H1 (cell line): ENCODE measurements at regions not wholly inside any gene's neighbourhood (a gene's known extent, or its start where the extent isn't known, plus 50 kb on each side); places are given as distances from the start of the nearest gene placed in this dataset.

Experiments
- CTCF ChIA-PET: fragments of 300-600 bp; sonication (Branson Sonifier 250); formaldehyde crosslinking; loops from one replicate; lab custom pipeline; 2021; ENCODE audit not compliant: partially characterized antibody; lab: Charles Lee
- POLR2A ChIA-PET: fragments of 300-600 bp; sonication (Branson Sonifier 250); formaldehyde crosslinking; loops from one replicate; lab custom pipeline; 2021; ENCODE audit warnings: inconsistent platforms; ENCODE audit not compliant: partially characterized antibody; lab: Charles Lee
- DNase-seq, 2 experiments: peaks; one replicate each; pipeline versions ENCODE4 v3.0.0 to v3.0.0-alpha.2; 2010 to 2022; ENCODE audit warnings: low spot score in 2 of 2, low read depth in 1 of 2, mixed read lengths in 1 of 2
- FAIRE-seq: peaks from 2 replicates; lab custom pipeline; 2011; peaks lifted over from hg19 to GRCh38; lab: Jason Lieb, UNC
- H2AFZ ChIP-seq: 2 replicates; pipeline ENCODE4 v1.8.1; 2012; ENCODE audit warnings: low read length, inconsistent platforms
- H2AK5ac ChIP-seq: 2 replicates; pipeline ENCODE4 v1.6.1; 2013; ENCODE audit warnings: low read depth, low read length
- H2BK120ac ChIP-seq: replicated peaks from 2 replicates; pipeline ENCODE3; 2013; ENCODE audit warnings: low read depth, low read length, inconsistent platforms
- H2BK12ac ChIP-seq: 2 replicates; pipeline ENCODE4 v1.6.1; 2013; ENCODE audit warnings: low read depth, low read length
- H2BK15ac ChIP-seq: 2 replicates; pipeline ENCODE4 v1.6.1; 2013; ENCODE audit warnings: low read length
- H2BK20ac ChIP-seq: 2 replicates; pipeline ENCODE4 v1.6.1; 2013; ENCODE audit warnings: low read length
- H2BK5ac ChIP-seq: 2 replicates; pipeline ENCODE4 v1.6.1; 2013; ENCODE audit warnings: low read depth, low read length
- H3K14ac ChIP-seq: 2 replicates; pipeline ENCODE4 v1.6.1; 2013; ENCODE audit warnings: inconsistent platforms; ENCODE audit not compliant: insufficient read length
- H3K18ac ChIP-seq: 2 replicates; pipeline ENCODE4 v1.6.1; 2013; ENCODE audit warnings: low read length; ENCODE audit errors: extremely low read depth
- H3K23ac ChIP-seq: 2 replicates; pipeline ENCODE4 v1.6.1; 2013; ENCODE audit warnings: inconsistent platforms; ENCODE audit not compliant: insufficient read length
- H3K23me2 ChIP-seq: 2 replicates; pipeline ENCODE4 v1.6.1; 2013; ENCODE audit warnings: low read depth, low read length
- H3K27ac ChIP-seq: 2 replicates; pipeline ENCODE4 v1.6.1; 2011; ENCODE audit warnings: low read depth, low read length, inconsistent platforms
- H3K27me3 ChIP-seq, 4 experiments: replicated peaks in 1 of 4; 1 replicate in 1 of 4; 2 replicates in 3 of 4; pipeline versions ENCODE4 v1.6.1 to v1.8.1; 2011 to 2013; ENCODE audit warnings: low read length in 3 of 4, mild to moderate bottlenecking in 3 of 4, inconsistent platforms in 2 of 4, mixed read lengths in 2 of 4, moderate library complexity in 1 of 4; ENCODE audit not compliant: control insufficient read depth in 3 of 4, insufficient read depth in 3 of 4; ENCODE audit errors: extremely low read depth in 1 of 4
- H3K36me3 ChIP-seq, 4 experiments: 2 replicates each; pipeline versions ENCODE4 v1.6.1 to v1.8.1; 2011 to 2013; ENCODE audit warnings: mild to moderate bottlenecking in 4 of 4, low read length in 3 of 4, moderate library complexity in 2 of 4, control low read depth in 1 of 4, inconsistent platforms in 1 of 4; ENCODE audit not compliant: insufficient read depth in 4 of 4, control insufficient read depth in 2 of 4
- H3K4ac ChIP-seq: replicated peaks from 2 replicates; pipeline ENCODE3; 2013; ENCODE audit warnings: low read length, low read depth, mixed read lengths, inconsistent platforms; ENCODE audit not compliant: insufficient read length
- H3K4me1 ChIP-seq, 4 experiments: replicated peaks in 1 of 4; 1 replicate in 1 of 4; 2 replicates in 3 of 4; pipeline versions ENCODE4 v1.6.1 to v1.8.1; 2011 to 2013; ENCODE audit warnings: low read length in 3 of 4, inconsistent platforms in 2 of 4, mixed read lengths in 1 of 4; ENCODE audit not compliant: insufficient read depth in 4 of 4, control insufficient read depth in 3 of 4
- H3K4me2 ChIP-seq, 2 experiments: 2 replicates each; pipeline versions ENCODE4 v1.6.1 to v1.8.1; 2011 to 2013; ENCODE audit warnings: low read depth in 2 of 2, low read length in 2 of 2, control low read depth in 1 of 2, inconsistent platforms in 1 of 2, mild to moderate bottlenecking in 1 of 2; ENCODE audit not compliant: insufficient read depth in 1 of 2
- H3K4me3 ChIP-seq, 4 experiments: fragments of 200-600, 300-600 bp in 1 of 4; sonication (generic), shearing (Covaris generic), sonication (Bioruptor Twin) in 1 of 4; 2 replicates each; pipeline versions ENCODE4 v1.5.1 to v1.8.1; 2011 to 2016; ENCODE audit warnings: low read length in 4 of 4, low read depth in 3 of 4, control low read depth in 2 of 4, inconsistent platforms in 2 of 4, mild to moderate bottlenecking in 2 of 4, mixed read lengths in 1 of 4, moderate library complexity in 1 of 4; ENCODE audit not compliant: insufficient read depth in 2 of 4; ENCODE audit errors: extremely low read depth in 1 of 4
- H3K56ac ChIP-seq: replicated peaks from 2 replicates; pipeline ENCODE3; 2013; ENCODE audit warnings: low read depth, mild to moderate bottlenecking, mixed read lengths, low read length, inconsistent platforms; ENCODE audit not compliant: insufficient read length
- H3K79me1 ChIP-seq: 2 replicates; pipeline ENCODE4 v1.6.1; 2013; ENCODE audit warnings: low read depth, low read length, control low read depth
- H3K79me2 ChIP-seq, 2 experiments: 2 replicates each; pipeline versions ENCODE4 v1.6.1 to v1.8.1; 2012 to 2013; ENCODE audit warnings: low read length in 2 of 2, mild to moderate bottlenecking in 2 of 2, inconsistent platforms in 1 of 2; ENCODE audit not compliant: insufficient read depth in 2 of 2, control insufficient read depth in 1 of 2
- H3K9ac ChIP-seq, 4 experiments: replicated peaks in 1 of 4; 1 replicate in 1 of 4; 2 replicates in 3 of 4; pipeline versions ENCODE4 v1.6.1 to v1.8.1; 2011 to 2013; ENCODE audit warnings: low read depth in 3 of 4, low read length in 3 of 4, control low read depth in 2 of 4, mild to moderate bottlenecking in 2 of 4, moderate library complexity in 2 of 4, inconsistent platforms in 1 of 4; ENCODE audit errors: extremely low read depth in 1 of 4
- H3K9me3 ChIP-seq, 2 experiments: 2 replicates each; pipeline versions ENCODE4 v1.6.1 to v1.8.1; 2012 to 2013; ENCODE audit warnings: mild to moderate bottlenecking in 2 of 2, moderate library complexity in 2 of 2, control low read depth in 1 of 2, inconsistent platforms in 1 of 2, low read depth in 1 of 2, low read length in 1 of 2, mixed read lengths in 1 of 2; ENCODE audit not compliant: insufficient read depth in 2 of 2
- H4K20me1 ChIP-seq, 2 experiments: replicated peaks in 1 of 2; 2 replicates each; pipeline versions ENCODE3 to v1.8.1; 2011 to 2013; ENCODE audit warnings: inconsistent platforms in 2 of 2, low read length in 2 of 2, mild to moderate bottlenecking in 1 of 2; ENCODE audit not compliant: insufficient read depth in 2 of 2, control insufficient read depth in 1 of 2
- H4K5ac ChIP-seq: 2 replicates; pipeline ENCODE4 v1.6.1; 2013; ENCODE audit warnings: low read length, low read depth, mixed read lengths, inconsistent platforms; ENCODE audit not compliant: insufficient read length
- H4K8ac ChIP-seq: 2 replicates; pipeline ENCODE4 v1.8.0; 2013; ENCODE audit warnings: mild to moderate bottlenecking, moderate library complexity, low read length, inconsistent platforms; ENCODE audit not compliant: insufficient read depth; ENCODE audit errors: extremely low read depth
- H4K91ac ChIP-seq: replicated peaks from 2 replicates; pipeline ENCODE3; 2013; ENCODE audit warnings: low read length, mixed read lengths, inconsistent platforms; ENCODE audit not compliant: insufficient read length
- ASH2L ChIP-seq: fragments of 200-600, 300-600 bp; sonication (generic); IDR thresholded peaks from one replicate; pipeline ENCODE4 v1.7.1; 2017; ENCODE audit warnings: low read length
- BACH1 ChIP-seq: IDR thresholded peaks from 2 replicates; pipeline ENCODE4 v1.6.1; 2012; ENCODE audit warnings: low read length, improper control_type of control experiment
- EGR1 ChIP-seq: IDR thresholded peaks from 2 replicates; pipeline ENCODE4 v1.6.1; 2011; ENCODE audit warnings: low read depth, low read length, borderline replicate concordance
- EP300 ChIP-seq, 2 experiments: IDR thresholded peaks; 1 replicate in 1 of 2; 2 replicates in 1 of 2; pipeline ENCODE4 v1.6.1; 2011 to 2012; ENCODE audit warnings: low read depth in 2 of 2, low read length in 2 of 2, mild to moderate bottlenecking in 2 of 2, borderline replicate concordance in 1 of 2, inconsistent platforms in 1 of 2, moderate library complexity in 1 of 2
- FOSL1 ChIP-seq: IDR thresholded peaks from 2 replicates; pipeline ENCODE4 v1.6.1; 2011; ENCODE audit warnings: mild to moderate bottlenecking, low read depth, low read length, moderate library complexity; ENCODE audit not compliant: insufficient read depth
- GABPA ChIP-seq: IDR thresholded peaks from 2 replicates; pipeline ENCODE4 v1.6.1; 2011; ENCODE audit warnings: mild to moderate bottlenecking, low read length, moderate library complexity, borderline replicate concordance; ENCODE audit not compliant: insufficient read depth
- GTF2F1 ChIP-seq: IDR thresholded peaks from 2 replicates; pipeline ENCODE4 v1.6.1; 2012; ENCODE audit warnings: low read depth, low read length, improper control_type of control experiment, borderline replicate concordance
- NRF1 ChIP-seq: IDR thresholded peaks from 2 replicates; pipeline ENCODE4 v1.6.1; 2011; ENCODE audit warnings: mild to moderate bottlenecking, low read depth, low read length, improper control_type of control experiment
- POLR2A ChIP-seq, 2 experiments: IDR thresholded peaks; 1 replicate in 1 of 2; 2 replicates in 1 of 2; pipeline ENCODE4 v1.6.1; 2011; ENCODE audit warnings: low read depth in 2 of 2, low read length in 2 of 2, mild to moderate bottlenecking in 2 of 2; ENCODE audit errors: control extremely low read depth in 1 of 2
- POU5F1 ChIP-seq: IDR thresholded peaks from 2 replicates; pipeline ENCODE4 v1.6.1; 2011; ENCODE audit warnings: low read depth, mild to moderate bottlenecking, low read length, moderate library complexity
- RXRA ChIP-seq: IDR thresholded peaks from 2 replicates; pipeline ENCODE4 v1.6.1; 2011; ENCODE audit warnings: low read depth, mild to moderate bottlenecking, low read length, moderate library complexity; ENCODE audit not compliant: insufficient read depth
- TAF7 ChIP-seq: optimal IDR thresholded peaks from 2 replicates; pipeline ENCODE3; 2011; ENCODE audit warnings: low read depth, mild to moderate bottlenecking, inconsistent platforms, low read length, moderate library complexity, borderline replicate concordance
- WGBS, 2 experiments: shearing (Covaris generic) in 1 of 2; methylation state at CpG; one replicate each; pipeline versions ENCODE4 v1.1.6 to v1.1.7; 2013 to 2015; ENCODE audit warnings: low lambda C conversion rate in 2 of 2, mixed read lengths in 2 of 2, inconsistent platforms in 1 of 2, low coverage in 1 of 2, missing lambda C conversion rate in 1 of 2; ENCODE audit not compliant: insufficient replicate concordance in 2 of 2, insufficient coverage in 1 of 2, insufficient read length in 1 of 2; ENCODE audit errors: extremely low coverage in 1 of 2, missing lambda C conversion rate in 1 of 2; 5-methylcytosine and 5-hydroxymethylcytosine counted together
- TF ChIP-seq, protein P1 (sequence below): IDR thresholded peaks from 2 replicates; pipeline ENCODE4 v1.6.1; 2012; ENCODE audit warnings: inconsistent platforms
- TF ChIP-seq, protein P2 (sequence below): IDR thresholded peaks from 2 replicates; pipeline ENCODE4 v1.6.1; 2012; ENCODE audit warnings: inconsistent platforms

DNA sequence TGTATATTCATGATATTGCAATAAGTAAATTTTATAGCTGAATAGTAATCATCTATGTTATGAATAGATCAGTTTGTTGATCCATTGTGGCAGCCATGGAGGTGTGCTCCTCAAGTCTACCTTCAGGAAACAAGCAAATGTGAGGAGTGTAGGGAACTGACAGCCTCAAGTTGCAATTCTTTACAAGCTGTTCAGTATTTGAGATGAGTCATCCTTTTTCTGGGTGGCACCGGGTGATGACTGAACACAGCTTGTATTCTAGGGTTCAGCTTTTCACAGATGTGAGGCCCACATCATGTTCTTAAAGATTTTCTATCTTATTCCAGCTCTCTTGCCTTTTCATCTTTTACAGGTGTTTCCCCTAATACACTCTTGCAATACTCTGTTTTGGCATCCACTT lies 452.4 kb downstream of the KCNH5 start:
- no peak overlapping the region for H4K91ac ChIP-seq
- no peak overlapping the region for H2AFZ ChIP-seq
- ChIA-PET POLR2A (no interaction called here), CTCF (interaction anchor here (0.6 kb wide), 1 partner anchor 20 kb away, joined by 4 read pairs; no protein-coding TSS in a partner anchor)
- FAIRE-seq (no peak), DNase-seq (no peak)
- no peak overlapping the region for H3K56ac ChIP-seq
- no peak overlapping the region for H2BK12ac ChIP-seq
- no peak overlapping the region for H2BK5ac ChIP-seq
- H4K5ac ChIP-seq = no peak overlapping the region
- peaks cover 0 to 2% of the 10 kb centered on the region in 2 experiments; a peak in 1 of 4 replicates for H3K9me3 ChIP-seq
- H2BK15ac ChIP-seq = no peak overlapping the region
- H2BK120ac ChIP-seq = no peak overlapping the region
- no peak overlapping the region for H2BK20ac ChIP-seq
- no peak overlapping the region for H3K4ac ChIP-seq
- H3K4me3 ChIP-seq = no peak overlapping the region
- H3K23ac ChIP-seq = no peak overlapping the region
- H3K23me2 ChIP-seq = no peaks in the 10 kb centered on the region; the same call in 1 of the 2 replicates
- no peak overlapping the region for H2AK5ac ChIP-seq
- no peaks in the 10 kb centered on the region for H3K79me1 ChIP-seq
- H4K8ac ChIP-seq = no peak overlapping the region
- no peak overlapping the region for H3K9ac ChIP-seq
- 90% methylated on average over 1 of the region's 1 CpG; no CpG with 5 or more reads in 1 of the 2 experiments for WGBS, 2 experiments
- H3K27me3 ChIP-seq = peaks cover 0 to 1% (median 0%) of the 10 kb centered on the region in 4 experiments; a peak in 1 of 7 replicates
- H3K27ac ChIP-seq = no peak overlapping the region
- H3K36me3 ChIP-seq = no peaks in the 10 kb centered on the region
- no peaks in the 10 kb centered on the region for H3K4me1 ChIP-seq
- H3K79me2 ChIP-seq = no peaks in the 10 kb centered on the region
- H3K14ac ChIP-seq = no peak overlapping the region
- H4K20me1 ChIP-seq = no peaks in the 10 kb centered on the region
- no peak overlapping the region for H3K18ac ChIP-seq
- no peak overlapping the region for H3K4me2 ChIP-seq
- TF ChIP-seq GABPA (no peak), NRF1 (no peak), GTF2F1 (no peak), FOSL1 (no peak), EP300 (IDR thresholded peaks at IDR 0.05; ENCODE audit: borderline replicate concordance in 1 of 2, low read depth in 2 of 2, low read length in 2 of 2) (no peak), POU5F1 (no peak), BACH1 (no peak), EGR1 (no peak), POLR2A (IDR thresholded peaks at IDR 0.05; ENCODE audit: control extremely low read depth in 1 of 2, low read depth in 2 of 2, low read length in 2 of 2) (no peak), RXRA (no peak), ASH2L (no peak), TAF7 (no peak)
- TF ChIP-seq, protein P1, sequence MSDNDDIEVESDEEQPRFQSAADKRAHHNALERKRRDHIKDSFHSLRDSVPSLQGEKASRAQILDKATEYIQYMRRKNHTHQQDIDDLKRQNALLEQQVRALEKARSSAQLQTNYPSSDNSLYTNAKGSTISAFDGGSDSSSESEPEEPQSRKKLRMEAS = no peak
- TF ChIP-seq, protein P2, sequence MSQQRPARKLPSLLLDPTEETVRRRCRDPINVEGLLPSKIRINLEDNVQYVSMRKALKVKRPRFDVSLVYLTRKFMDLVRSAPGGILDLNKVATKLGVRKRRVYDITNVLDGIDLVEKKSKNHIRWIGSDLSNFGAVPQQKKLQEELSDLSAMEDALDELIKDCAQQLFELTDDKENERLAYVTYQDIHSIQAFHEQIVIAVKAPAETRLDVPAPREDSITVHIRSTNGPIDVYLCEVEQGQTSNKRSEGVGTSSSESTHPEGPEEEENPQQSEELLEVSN = no peak
